Lower leg skin (tissue), 3 donors: ENCODE measurements at regions not wholly inside any gene's neighbourhood (a gene's known extent, or its start where the extent isn't known, plus 50 kb on each side); places are given as distances from the start of the nearest gene placed in this dataset.

Experiments
- POLR2A ChIP-seq, 2 donors: fragments of 450-650 bp; IDR thresholded peaks; one replicate each; pipeline ENCODE4 v1.6.1; 2016 to 2017; ENCODE audit warnings: antibody characterized with exemption in 2 of 2, mild to moderate bottlenecking in 1 of 2, moderate library complexity in 1 of 2
- TF ChIP-seq, protein P1 (sequence below), 3 donors: fragments of 450-650 bp; IDR thresholded peaks; one replicate each; pipeline ENCODE4 v1.5.1; 2016; ENCODE audit warnings: antibody characterized with exemption in 3 of 3, mild to moderate bottlenecking in 3 of 3, moderate library complexity in 2 of 3

GRCh38 chr4:13704761-13705160 lies 77.2 kb upstream of the BOD1L1 start:
- TF ChIP-seq, protein P1, sequence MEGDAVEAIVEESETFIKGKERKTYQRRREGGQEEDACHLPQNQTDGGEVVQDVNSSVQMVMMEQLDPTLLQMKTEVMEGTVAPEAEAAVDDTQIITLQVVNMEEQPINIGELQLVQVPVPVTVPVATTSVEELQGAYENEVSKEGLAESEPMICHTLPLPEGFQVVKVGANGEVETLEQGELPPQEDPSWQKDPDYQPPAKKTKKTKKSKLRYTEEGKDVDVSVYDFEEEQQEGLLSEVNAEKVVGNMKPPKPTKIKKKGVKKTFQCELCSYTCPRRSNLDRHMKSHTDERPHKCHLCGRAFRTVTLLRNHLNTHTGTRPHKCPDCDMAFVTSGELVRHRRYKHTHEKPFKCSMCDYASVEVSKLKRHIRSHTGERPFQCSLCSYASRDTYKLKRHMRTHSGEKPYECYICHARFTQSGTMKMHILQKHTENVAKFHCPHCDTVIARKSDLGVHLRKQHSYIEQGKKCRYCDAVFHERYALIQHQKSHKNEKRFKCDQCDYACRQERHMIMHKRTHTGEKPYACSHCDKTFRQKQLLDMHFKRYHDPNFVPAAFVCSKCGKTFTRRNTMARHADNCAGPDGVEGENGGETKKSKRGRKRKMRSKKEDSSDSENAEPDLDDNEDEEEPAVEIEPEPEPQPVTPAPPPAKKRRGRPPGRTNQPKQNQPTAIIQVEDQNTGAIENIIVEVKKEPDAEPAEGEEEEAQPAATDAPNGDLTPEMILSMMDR (IDR thresholded peaks at IDR 0.05): no peak
- no peak for TF ChIP-seq POLR2A (IDR thresholded peaks at IDR 0.05)
